Astrocyte (in vitro differentiated cells and primary cell): ENCODE measurements at regions not wholly inside any gene's neighbourhood (a gene's known extent, or its start where the extent isn't known, plus 50 kb on each side); places are given as distances from the start of the nearest gene placed in this dataset.

Experiments
- CTCF ChIP-seq: IDR thresholded peaks from 2 replicates; pipeline ENCODE4 v1.5.1; 2011; ENCODE audit warnings: low read depth, mild to moderate bottlenecking, inconsistent platforms, low read length, moderate library complexity; ENCODE audit not compliant: insufficient read depth
- EZH2 ChIP-seq: IDR thresholded peaks from 2 replicates; pipeline ENCODE4 v1.6.1; 2012; ENCODE audit warnings: mild to moderate bottlenecking, low read length, inconsistent platforms; ENCODE audit not compliant: insufficient read depth

- TF ChIP-seq CTCF: no peak
- TF ChIP-seq EZH2: no peak
These were observed 89.1 kb upstream of the THBS2 start for GRCh38 chr6:169342710-169343109.
